ENCODE measurements at regions not wholly inside any gene's neighbourhood (a gene's known extent, or its start where the extent isn't known, plus 50 kb on each side); places are given as distances from the start of the nearest gene placed in this dataset.

DNA sequence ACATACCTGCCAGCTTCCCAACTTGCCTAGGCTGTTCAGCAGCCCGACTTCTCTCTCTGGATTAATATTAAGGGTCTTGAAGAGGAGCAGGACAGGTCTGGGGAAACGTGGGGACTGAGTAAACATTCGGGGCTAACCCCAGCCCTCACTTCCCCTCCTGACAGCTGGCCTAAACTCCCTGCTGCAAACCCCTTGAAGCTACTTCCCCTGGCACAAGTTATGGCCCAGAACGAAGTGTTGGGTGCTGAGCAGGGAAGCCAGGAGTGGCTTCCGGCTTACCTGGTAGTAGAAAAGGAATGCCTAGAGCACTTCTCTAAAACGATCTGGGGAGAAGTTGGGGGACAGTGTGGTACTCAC, 200.0 kb downstream of the BCOR start:
- H3K4me1 ChIP-seq (ENCODE audit: control insufficient read depth, extremely low read depth, insufficient read depth, low read length) = peaks cover 35% of the 10 kb centered on the region
- H3K9me1 ChIP-seq (ENCODE audit: control insufficient read depth, extremely low read depth, insufficient read depth, low read length) = no peaks in the 10 kb centered on the region
- no peaks in the 10 kb centered on the region for H3K9me3 ChIP-seq (ENCODE audit: control insufficient read depth, low read depth, low read length)
- H3K9ac ChIP-seq (ENCODE audit: control insufficient read depth, extremely low read depth, insufficient read depth, low read length) = peak overlapping the region; percentile 33
- TF ChIP-seq EZH2 (IDR thresholded peaks at IDR 0.05; ENCODE audit: low read length) = no peak
- TF ChIP-seq, protein P1, sequence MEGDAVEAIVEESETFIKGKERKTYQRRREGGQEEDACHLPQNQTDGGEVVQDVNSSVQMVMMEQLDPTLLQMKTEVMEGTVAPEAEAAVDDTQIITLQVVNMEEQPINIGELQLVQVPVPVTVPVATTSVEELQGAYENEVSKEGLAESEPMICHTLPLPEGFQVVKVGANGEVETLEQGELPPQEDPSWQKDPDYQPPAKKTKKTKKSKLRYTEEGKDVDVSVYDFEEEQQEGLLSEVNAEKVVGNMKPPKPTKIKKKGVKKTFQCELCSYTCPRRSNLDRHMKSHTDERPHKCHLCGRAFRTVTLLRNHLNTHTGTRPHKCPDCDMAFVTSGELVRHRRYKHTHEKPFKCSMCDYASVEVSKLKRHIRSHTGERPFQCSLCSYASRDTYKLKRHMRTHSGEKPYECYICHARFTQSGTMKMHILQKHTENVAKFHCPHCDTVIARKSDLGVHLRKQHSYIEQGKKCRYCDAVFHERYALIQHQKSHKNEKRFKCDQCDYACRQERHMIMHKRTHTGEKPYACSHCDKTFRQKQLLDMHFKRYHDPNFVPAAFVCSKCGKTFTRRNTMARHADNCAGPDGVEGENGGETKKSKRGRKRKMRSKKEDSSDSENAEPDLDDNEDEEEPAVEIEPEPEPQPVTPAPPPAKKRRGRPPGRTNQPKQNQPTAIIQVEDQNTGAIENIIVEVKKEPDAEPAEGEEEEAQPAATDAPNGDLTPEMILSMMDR (optimal IDR thresholded peaks at IDR 0.05 in 1 of 3, IDR thresholded peaks at IDR 0.05 in 1 of 3, conservative IDR thresholded peaks at IDR 0.05 in 1 of 3; ENCODE audit: extremely low read depth in 1 of 3, insufficient read depth in 2 of 3, low read length in 3 of 3) = no peak
- peak overlapping the region; percentile 45 for H2AFZ ChIP-seq (ENCODE audit: control insufficient read depth, low read length)
- DNase-seq (ENCODE audit: low read depth, low spot score) = no peak
- H3K4me3 ChIP-seq (ENCODE audit: control insufficient read depth in 2 of 3, extremely low read depth in 1 of 3, insufficient read depth in 2 of 3, low read depth in 1 of 3, low read length in 3 of 3) = no peak overlapping the region
- dilution Hi-C loops (cut with MboI; ENCODE audit: extremely low pct_ligation_motif_present, low sequenced_read_pairs) = no loop called here
- H3K27ac ChIP-seq (ENCODE audit: control insufficient read depth, insufficient read depth, low read length) = peak overlapping the region; percentile 59
- no peaks in the 10 kb centered on the region for H3K27me3 ChIP-seq (ENCODE audit: control insufficient read depth, extremely low read depth, insufficient read depth, low read length)
- no peak for FAIRE-seq
- H3K36me3 ChIP-seq (ENCODE audit: control insufficient read depth in 2 of 2, extremely low read depth in 1 of 2, insufficient read depth in 2 of 2, low read length in 2 of 2) = no peaks in the 10 kb centered on the region
- H4K20me1 ChIP-seq (ENCODE audit: control insufficient read depth, extremely low read depth, insufficient read depth, low read length) = no peaks in the 10 kb centered on the region
- peak overlapping the region; percentile 50 for H3K4me2 ChIP-seq (ENCODE audit: control insufficient read depth, extremely low read depth, insufficient read depth, low read depth, low read length)
- H3K79me2 ChIP-seq (ENCODE audit: control insufficient read depth, insufficient read depth, low read length) = no peaks in the 10 kb centered on the region

DNA sequence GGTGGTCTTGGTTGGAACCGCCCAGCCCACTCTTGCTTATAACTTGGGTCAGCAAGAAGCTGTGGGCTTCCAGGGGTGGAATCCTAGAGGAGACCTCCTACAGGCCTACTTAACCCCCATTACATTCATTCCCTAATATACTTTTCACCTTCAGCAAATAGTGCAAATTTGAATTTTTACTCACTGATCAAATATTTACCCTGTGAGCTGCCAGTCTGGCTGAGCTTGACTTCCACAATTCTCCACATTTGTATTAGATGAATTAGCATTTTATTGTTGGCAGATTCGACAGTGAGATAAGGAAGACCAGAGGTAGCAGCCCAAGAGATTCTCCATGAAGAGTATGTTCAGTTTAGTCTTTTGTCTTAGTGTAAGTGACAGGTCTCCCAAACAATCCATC, 199.6 kb downstream of the BCOR start:
- TF ChIP-seq EZH2 (IDR thresholded peaks at IDR 0.05; ENCODE audit: low read length) = no peak
- TF ChIP-seq, protein P1 (optimal IDR thresholded peaks at IDR 0.05 in 1 of 3, IDR thresholded peaks at IDR 0.05 in 1 of 3, conservative IDR thresholded peaks at IDR 0.05 in 1 of 3; ENCODE audit: extremely low read depth in 1 of 3, insufficient read depth in 2 of 3, low read length in 3 of 3) = no peak
- H3K36me3 ChIP-seq (ENCODE audit: control insufficient read depth in 2 of 2, extremely low read depth in 1 of 2, insufficient read depth in 2 of 2, low read length in 2 of 2) = no peaks in the 10 kb centered on the region
- H3K9me3 ChIP-seq (ENCODE audit: control insufficient read depth, low read depth, low read length) = no peaks in the 10 kb centered on the region
- H3K4me2 ChIP-seq (ENCODE audit: control insufficient read depth, extremely low read depth, insufficient read depth, low read depth, low read length) = no peak overlapping the region
- H3K4me3 ChIP-seq (ENCODE audit: control insufficient read depth in 2 of 3, extremely low read depth in 1 of 3, insufficient read depth in 2 of 3, low read depth in 1 of 3, low read length in 3 of 3) = no peak overlapping the region
- FAIRE-seq (no peak), DNase-seq (ENCODE audit: low read depth, low spot score) (no peak)
- H3K79me2 ChIP-seq (ENCODE audit: control insufficient read depth, insufficient read depth, low read length) = no peaks in the 10 kb centered on the region
- peaks cover 38% of the 10 kb centered on the region for H3K4me1 ChIP-seq (ENCODE audit: control insufficient read depth, extremely low read depth, insufficient read depth, low read length)
- peak overlapping the region; percentile 33 for H3K9ac ChIP-seq (ENCODE audit: control insufficient read depth, extremely low read depth, insufficient read depth, low read length)
- dilution Hi-C loops (cut with MboI; ENCODE audit: extremely low pct_ligation_motif_present, low sequenced_read_pairs) = no loop called here
- no peaks in the 10 kb centered on the region for H3K9me1 ChIP-seq (ENCODE audit: control insufficient read depth, extremely low read depth, insufficient read depth, low read length)
- H3K27me3 ChIP-seq (ENCODE audit: control insufficient read depth, extremely low read depth, insufficient read depth, low read length) = no peaks in the 10 kb centered on the region
- H3K27ac ChIP-seq (ENCODE audit: control insufficient read depth, insufficient read depth, low read length) = peak overlapping the region; percentile 59
- H2AFZ ChIP-seq (ENCODE audit: control insufficient read depth, low read length) = no peak overlapping the region
- H4K20me1 ChIP-seq (ENCODE audit: control insufficient read depth, extremely low read depth, insufficient read depth, low read length) = no peaks in the 10 kb centered on the region

All from keratinocyte (primary cell).